Loucy (cell line): ENCODE measurements at regions not wholly inside any gene's neighbourhood (a gene's known extent, or its start where the extent isn't known, plus 50 kb on each side); places are given as distances from the start of the nearest gene placed in this dataset.

Experiments
- H2AFZ ChIP-seq: fragments of 200-600 bp; sonication (generic); 2 replicates; pipeline ENCODE4 v1.6.0; 2016; ENCODE audit warnings: antibody characterized with exemption, mild to moderate bottlenecking, low read length, moderate library complexity
- H3F3A ChIP-seq: fragments of 200-600 bp; 2 replicates; pipeline ENCODE4 v1.6.0; 2016; ENCODE audit warnings: antibody characterized with exemption, low read depth, mild to moderate bottlenecking
- H3K27me3 ChIP-seq: fragments of 200-600 bp; sonication (generic); 2 replicates; pipeline ENCODE4 v1.6.1; 2014; ENCODE audit warnings: low read length, mild to moderate bottlenecking; ENCODE audit not compliant: insufficient read depth, poor library complexity, severe bottlenecking
- H3K36me3 ChIP-seq: fragments of 200-600 bp; sonication (generic); 2 replicates; pipeline ENCODE4 v1.6.1; 2016; ENCODE audit warnings: low read length; ENCODE audit not compliant: insufficient read depth
- H3K4me1 ChIP-seq: fragments of 200-600 bp; sonication (generic); 2 replicates; pipeline ENCODE4 v1.5.1; 2014; ENCODE audit warnings: low read length, mild to moderate bottlenecking; ENCODE audit not compliant: insufficient read depth, poor library complexity, severe bottlenecking
- H3K4me2 ChIP-seq: fragments of 200-600 bp; sonication (generic); 2 replicates; pipeline ENCODE4 v1.6.0; 2014; ENCODE audit warnings: antibody characterized with exemption, low read length, low read depth, mild to moderate bottlenecking; ENCODE audit not compliant: poor library complexity, severe bottlenecking
- H3K4me3 ChIP-seq: fragments of 200-600 bp; sonication (generic); 2 replicates; pipeline ENCODE4 v1.5.1; 2014; ENCODE audit warnings: low read length, mild to moderate bottlenecking, mixed read lengths; ENCODE audit not compliant: poor library complexity, severe bottlenecking
- H3K79me2 ChIP-seq: fragments of 200-600 bp; sonication (generic); 2 replicates; pipeline ENCODE4 v1.6.1; 2014; ENCODE audit warnings: low read length; ENCODE audit not compliant: insufficient read depth
- H3K9ac ChIP-seq: fragments of 200-600 bp; sonication (generic); 2 replicates; pipeline ENCODE4 v1.6.0; 2014; ENCODE audit warnings: mild to moderate bottlenecking, low read depth, low read length, moderate library complexity; ENCODE audit not compliant: poor library complexity, severe bottlenecking
- H3K9me2 ChIP-seq: fragments of 200-600 bp; sonication (generic); replicated peaks from 2 replicates; pipeline ENCODE4 v1.6.1; 2016; ENCODE audit warnings: low read depth, low read length, mixed read lengths
- H3K9me3 ChIP-seq: fragments of 200-600 bp; sonication (generic); 2 replicates; pipeline ENCODE4 v1.6.1; 2014; ENCODE audit warnings: mild to moderate bottlenecking, antibody characterized with exemption, low read length, low read depth; ENCODE audit not compliant: insufficient read depth
- H4K20me1 ChIP-seq: fragments of 200-600 bp; sonication (generic); 2 replicates; pipeline ENCODE4 v1.6.0; 2014; ENCODE audit warnings: antibody characterized with exemption, low read length, mild to moderate bottlenecking; ENCODE audit not compliant: insufficient read depth, poor library complexity, severe bottlenecking
- EZH2phosphoT487 ChIP-seq: fragments of 200-600 bp; IDR thresholded peaks from 2 replicates; pipeline ENCODE4 v1.6.1; 2018; ENCODE audit warnings: antibody characterized with exemption, mild to moderate bottlenecking, moderate library complexity, borderline replicate concordance
- TF ChIP-seq, protein P1 (sequence below): fragments of 200-600 bp; sonication (generic); conservative IDR thresholded peaks from 2 replicates; pipeline ENCODE4 v1.5.1; 2014; ENCODE audit warnings: mild to moderate bottlenecking, antibody characterized with exemption, low read length

DNA sequence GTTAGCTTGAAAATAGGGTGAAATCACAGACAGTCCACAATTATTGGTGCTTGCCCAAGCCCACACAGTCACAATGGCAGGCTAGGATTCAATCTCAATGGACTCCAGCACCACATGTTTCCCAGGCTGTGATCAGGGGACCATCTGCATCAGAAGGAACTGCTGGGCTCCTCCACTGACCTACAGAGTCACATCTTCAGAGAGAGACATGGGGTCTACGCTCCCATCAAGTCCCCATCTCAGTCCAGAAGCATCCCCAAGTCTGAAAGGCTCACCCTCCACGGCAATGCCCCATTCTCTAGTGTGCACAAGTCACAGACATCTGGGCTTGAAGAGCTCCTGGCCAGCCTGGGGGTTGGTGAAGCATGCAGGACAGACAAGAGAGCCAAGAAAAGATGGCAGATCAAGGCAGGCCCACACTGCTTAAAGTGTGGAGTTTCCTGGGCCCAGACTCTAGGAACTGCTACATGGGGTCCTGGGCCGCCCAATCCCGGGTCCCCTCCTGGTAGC lies 262.5 kb downstream of the NPHP4 start:
- Histone ChIP-seq H3K36me3 (no peaks in the 10 kb centered on the region), H2AFZ (no peak overlapping the region), H3K9ac (no peak overlapping the region), H3F3A (no peaks in the 10 kb centered on the region), H3K4me2 (no peak overlapping the region), H4K20me1 (no peaks in the 10 kb centered on the region), H3K4me3 (no peak overlapping the region), H3K9me2 (no peaks in the 10 kb centered on the region), H3K4me1 (no peaks in the 10 kb centered on the region), H3K9me3 (no peaks in the 10 kb centered on the region), H3K79me2 (no peaks in the 10 kb centered on the region), H3K27me3 (no peaks in the 10 kb centered on the region)
- TF ChIP-seq, protein P1, sequence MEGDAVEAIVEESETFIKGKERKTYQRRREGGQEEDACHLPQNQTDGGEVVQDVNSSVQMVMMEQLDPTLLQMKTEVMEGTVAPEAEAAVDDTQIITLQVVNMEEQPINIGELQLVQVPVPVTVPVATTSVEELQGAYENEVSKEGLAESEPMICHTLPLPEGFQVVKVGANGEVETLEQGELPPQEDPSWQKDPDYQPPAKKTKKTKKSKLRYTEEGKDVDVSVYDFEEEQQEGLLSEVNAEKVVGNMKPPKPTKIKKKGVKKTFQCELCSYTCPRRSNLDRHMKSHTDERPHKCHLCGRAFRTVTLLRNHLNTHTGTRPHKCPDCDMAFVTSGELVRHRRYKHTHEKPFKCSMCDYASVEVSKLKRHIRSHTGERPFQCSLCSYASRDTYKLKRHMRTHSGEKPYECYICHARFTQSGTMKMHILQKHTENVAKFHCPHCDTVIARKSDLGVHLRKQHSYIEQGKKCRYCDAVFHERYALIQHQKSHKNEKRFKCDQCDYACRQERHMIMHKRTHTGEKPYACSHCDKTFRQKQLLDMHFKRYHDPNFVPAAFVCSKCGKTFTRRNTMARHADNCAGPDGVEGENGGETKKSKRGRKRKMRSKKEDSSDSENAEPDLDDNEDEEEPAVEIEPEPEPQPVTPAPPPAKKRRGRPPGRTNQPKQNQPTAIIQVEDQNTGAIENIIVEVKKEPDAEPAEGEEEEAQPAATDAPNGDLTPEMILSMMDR = no peak
- no peak for TF ChIP-seq EZH2phosphoT487

GRCh38 chr1:5728663-5729355 lies 263.4 kb downstream of the NPHP4 start:
- no peak for TF ChIP-seq EZH2phosphoT487
- TF ChIP-seq, protein P1 = no peak
- H3K27me3 ChIP-seq = no peaks in the 10 kb centered on the region
- H3F3A ChIP-seq = no peaks in the 10 kb centered on the region
- H3K9ac ChIP-seq = no peak overlapping the region
- H3K9me2 ChIP-seq = no peaks in the 10 kb centered on the region
- H4K20me1 ChIP-seq = no peaks in the 10 kb centered on the region
- no peaks in the 10 kb centered on the region for H3K4me1 ChIP-seq
- no peak overlapping the region for H2AFZ ChIP-seq
- no peaks in the 10 kb centered on the region; the same call in 1 of the 2 replicates for H3K9me3 ChIP-seq
- no peaks in the 10 kb centered on the region for H3K36me3 ChIP-seq
- no peak overlapping the region for H3K4me3 ChIP-seq
- no peak overlapping the region for H3K4me2 ChIP-seq
- H3K79me2 ChIP-seq = no peaks in the 10 kb centered on the region

- TF ChIP-seq EZH2phosphoT487 = no peak
- TF ChIP-seq, protein P1 = no peak
- Histone ChIP-seq H3K27me3 (no peaks in the 10 kb centered on the region), H3K36me3 (no peaks in the 10 kb centered on the region), H3K9me2 (no peaks in the 10 kb centered on the region), H3K4me3 (no peak overlapping the region), H3K4me2 (no peak overlapping the region), H3F3A (no peaks in the 10 kb centered on the region), H3K4me1 (no peaks in the 10 kb centered on the region), H4K20me1 (no peaks in the 10 kb centered on the region), H3K9ac (no peak overlapping the region), H3K79me2 (no peaks in the 10 kb centered on the region), H3K9me3 (no peaks in the 10 kb centered on the region; the same call in 1 of the 2 replicates), H2AFZ (no peak overlapping the region)
Measured at GRCh38 chr1:5727871-5728643, 264.2 kb downstream of the NPHP4 start.
